Stimulated activated CD4-positive, alpha-beta T cell treated with anti-CD3 and anti-CD28 coated beads, Interleukin-1b, Interleukin-23, amount 100 ng/mL, for 48 hours (primary cell): ENCODE measurements at regions not wholly inside any gene's neighbourhood (a gene's known extent, or its start where the extent isn't known, plus 50 kb on each side); places are given as distances from the start of the nearest gene placed in this dataset.
"Not testable (repeated sequence)": the region's sequence is repeated elsewhere in the genome, so short reads cannot be mapped to it uniquely, and the experiment has no call there.

Source experiments
- DNase-seq: peaks from one replicate; pipeline ENCODE4 v3.0.0-alpha.2; 2020

DNA sequence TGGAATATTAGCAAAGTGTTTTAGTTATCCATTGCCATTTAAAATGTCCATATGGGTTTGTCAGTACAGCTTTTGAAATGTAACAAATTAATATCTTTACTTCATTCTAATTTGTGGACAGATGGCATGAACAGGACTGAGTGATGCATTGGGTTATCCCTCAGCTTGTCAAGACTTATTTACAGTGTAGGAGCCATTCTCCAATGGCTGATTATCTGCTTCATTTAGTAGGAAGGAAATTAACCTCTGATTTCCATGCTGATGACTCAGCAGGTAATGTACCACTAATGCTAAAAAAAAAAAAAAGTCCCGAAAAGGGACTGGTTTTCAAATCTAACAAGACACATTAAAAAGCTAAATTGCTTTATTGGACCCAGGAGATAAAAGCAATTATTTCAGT is 1149.0 kb upstream of the USP15 start:
- DNase-seq: no peak

DNA sequence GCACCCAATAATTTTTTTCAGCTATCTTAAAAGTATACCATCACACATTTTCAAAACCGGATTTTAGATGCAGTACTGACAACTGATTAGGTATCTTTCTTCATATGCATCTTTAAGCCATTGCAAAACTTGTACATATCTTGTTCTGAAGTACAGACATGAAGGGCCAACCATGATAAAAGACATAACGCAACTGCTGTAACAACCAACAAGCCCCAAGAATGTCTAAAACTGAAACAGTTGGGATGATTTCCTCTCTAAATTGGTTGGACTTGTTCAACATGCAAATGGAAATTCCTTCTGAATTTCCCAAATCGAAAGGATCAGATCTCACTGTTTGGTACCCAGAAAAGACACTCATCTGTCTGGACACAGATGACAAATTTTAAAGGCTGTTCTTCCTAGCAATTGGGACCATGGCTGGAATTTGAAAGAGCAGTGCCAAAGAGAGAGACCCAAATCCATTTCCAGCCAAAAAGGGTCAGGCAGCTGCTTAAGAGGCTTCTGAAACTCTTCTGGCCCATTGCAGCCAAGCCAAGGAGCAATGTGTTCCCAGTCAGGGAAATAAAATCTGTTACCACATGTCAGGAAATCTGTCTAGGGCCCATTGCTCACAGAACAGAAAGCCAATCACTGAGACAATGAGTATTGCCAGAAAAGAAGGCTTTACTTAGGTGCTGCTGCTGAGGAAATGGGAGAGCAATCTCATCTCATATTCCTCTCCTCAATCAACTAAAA is 1122.4 kb upstream of the USP15 start:
- no peak for DNase-seq

DNA sequence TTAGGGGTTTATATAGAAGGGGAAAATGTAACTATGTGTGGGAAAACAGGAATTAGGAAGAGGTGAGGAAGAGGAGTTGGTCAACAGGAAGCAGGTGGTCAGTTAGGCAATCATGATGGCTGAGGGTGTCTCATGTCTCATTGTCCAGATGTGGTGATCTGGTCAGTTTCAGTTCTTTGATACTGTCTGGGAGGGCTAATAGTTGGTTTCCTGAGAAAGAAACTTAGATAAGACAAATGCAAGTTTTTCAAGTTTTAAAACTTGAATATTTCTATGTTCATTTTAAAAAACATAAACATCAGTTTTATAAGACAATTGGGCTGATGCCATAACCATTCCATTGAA is 1121.8 kb upstream of the USP15 start:
- no peak for DNase-seq

DNA sequence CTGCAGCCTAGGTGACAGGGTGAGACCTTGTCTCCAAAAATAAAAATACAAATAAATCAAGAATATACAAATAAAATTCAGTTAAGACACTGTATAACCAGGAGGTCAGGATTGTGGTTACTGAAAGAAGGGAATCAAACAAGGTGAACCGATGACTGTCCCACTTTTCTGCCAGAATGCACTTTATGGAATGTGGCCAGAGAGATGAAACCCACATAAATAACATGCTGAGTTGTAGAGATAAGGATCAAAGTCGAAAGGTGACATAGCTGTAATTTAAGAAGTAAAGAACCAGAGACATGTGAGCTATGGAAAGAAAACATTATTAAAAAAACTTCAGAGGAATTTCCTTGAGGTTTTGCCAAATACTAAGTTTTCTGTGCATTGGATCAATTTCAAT is 1098.2 kb upstream of the USP15 start:
- no peak for DNase-seq

DNA sequence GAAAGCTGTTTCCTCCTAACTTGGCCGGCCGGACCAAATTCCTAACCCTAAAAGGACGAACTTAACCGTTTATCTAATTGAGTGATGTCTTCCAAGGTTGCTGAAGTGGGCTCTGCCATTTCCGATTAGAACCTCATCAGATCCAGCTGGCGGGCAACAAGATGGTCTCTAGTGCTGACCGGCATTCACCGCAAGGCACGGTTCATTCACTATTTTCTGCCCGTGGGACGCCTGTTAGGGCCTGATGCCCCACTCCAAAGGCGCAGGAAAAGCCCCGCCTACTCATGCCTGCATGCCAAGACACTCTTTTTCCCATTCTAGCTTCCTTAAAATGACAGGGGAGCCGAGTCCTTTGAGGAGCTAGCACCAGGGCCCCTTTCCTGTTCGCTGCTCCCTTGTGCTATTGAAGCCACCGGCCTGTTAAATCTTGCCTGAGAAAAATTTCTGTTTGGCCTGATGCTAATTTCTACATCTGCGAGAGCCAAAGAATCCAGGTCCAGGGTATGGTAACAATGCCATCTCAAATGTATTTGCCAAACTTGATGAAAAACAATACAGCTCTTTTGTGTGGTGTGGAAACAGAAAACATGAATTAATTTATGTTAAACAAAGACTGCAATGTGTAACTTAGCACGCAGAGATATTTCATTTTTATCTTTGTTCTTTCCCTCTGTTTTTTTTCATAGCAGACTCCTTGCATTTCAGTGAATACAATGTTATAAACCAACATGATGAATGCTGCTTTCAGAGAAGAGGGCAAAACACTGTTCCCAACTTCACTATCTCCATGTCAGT is 1071.2 kb upstream of the USP15 start:
- no peak for DNase-seq

DNA sequence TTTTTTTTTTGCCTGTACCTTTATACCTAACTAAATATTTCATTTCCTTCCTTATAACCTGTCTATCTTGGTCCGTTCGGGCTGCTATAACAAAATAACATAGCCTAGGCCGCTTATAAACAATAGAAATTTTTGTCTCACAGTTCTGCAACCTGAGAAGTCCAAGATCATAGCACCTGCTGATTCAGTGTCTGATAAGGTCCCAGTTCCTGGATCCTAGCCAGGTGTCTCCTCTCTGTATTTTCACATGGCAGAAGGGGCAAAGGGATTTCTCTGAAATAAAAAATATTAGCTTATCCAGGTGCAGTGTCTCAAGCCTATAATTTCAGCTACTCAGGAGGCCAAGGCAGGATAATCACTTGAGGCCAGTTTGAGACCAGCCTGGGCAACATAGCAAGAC is 1046.6 kb upstream of the USP15 start:
- no peak for DNase-seq

DNA sequence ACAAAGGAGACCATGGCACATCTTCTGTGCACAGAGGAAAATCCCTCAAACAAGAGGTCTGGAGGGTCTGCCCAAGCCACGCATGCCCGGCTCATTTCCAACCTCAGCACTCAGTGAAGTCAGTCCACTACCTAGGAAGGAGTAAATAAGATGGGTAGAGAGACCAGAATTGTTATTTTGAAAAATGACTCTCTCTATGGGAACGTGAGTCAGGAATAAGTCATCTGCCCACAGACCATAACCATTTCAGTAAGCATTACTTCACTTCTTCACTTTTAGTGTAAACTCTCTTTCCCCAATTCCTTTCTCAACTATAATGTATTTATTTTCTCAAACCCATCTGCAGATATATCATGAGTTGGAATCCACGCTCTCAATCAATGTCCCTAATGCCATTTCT is 1039.9 kb upstream of the USP15 start:
- DNase-seq: no peak

DNA sequence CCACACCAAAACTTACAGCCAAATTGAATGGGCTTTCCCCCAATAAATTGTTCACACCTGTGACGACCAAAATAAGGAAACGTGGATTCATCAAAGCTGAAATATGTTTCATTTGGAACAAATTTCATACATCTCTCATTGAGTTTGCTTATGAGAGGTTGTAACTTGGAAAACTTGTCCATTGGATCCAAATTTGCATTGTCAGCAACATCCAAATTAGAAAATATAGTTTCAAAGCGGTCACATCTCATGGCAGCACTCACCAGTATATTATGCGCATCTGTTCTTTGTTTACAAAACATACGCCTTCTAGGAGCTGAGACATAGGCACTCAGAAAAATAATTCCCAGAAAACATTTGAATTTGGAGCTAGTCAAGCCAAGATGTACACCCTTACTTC is 1028.2 kb upstream of the USP15 start:
- no peak for DNase-seq

DNA sequence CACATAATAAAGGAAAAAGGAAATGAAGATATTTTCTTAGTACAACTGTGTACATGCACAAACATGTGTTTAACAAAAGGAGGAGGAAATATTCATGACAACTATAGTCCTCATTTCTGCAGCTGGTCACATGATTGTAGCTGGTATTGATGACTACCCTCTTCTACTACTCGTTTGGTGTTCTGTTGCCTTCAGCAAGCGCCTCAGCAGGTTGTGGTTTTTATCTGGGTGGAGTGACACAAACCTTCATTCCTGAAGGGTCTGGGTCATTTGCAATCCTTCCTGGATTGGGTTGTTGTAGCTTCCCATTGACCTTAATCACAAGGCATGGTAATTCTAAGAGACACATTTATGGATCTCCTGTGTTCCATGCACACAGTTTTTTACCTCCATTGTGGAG is 1009.9 kb upstream of the USP15 start:
- DNase-seq: no peak

DNA sequence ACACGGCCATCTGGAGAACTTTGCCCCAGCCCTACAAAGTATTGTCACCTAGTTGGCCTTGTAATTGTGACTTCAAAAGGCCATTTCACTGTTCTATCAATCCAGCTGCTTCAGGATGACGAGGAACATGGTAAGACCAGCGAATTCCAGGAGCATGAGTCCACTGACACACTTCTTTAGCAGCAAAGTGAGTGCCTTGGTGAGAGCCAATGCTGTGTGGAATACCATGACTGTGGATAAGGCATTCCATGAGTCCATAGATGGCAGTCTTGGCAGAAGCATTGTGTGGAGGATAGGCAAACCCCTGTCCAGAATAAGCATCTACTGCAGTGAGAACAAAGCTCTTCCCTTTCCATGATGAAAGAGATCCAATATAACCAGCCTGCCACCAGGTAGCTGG is 1009.1 kb upstream of the USP15 start:
- DNase-seq: no peak

DNA sequence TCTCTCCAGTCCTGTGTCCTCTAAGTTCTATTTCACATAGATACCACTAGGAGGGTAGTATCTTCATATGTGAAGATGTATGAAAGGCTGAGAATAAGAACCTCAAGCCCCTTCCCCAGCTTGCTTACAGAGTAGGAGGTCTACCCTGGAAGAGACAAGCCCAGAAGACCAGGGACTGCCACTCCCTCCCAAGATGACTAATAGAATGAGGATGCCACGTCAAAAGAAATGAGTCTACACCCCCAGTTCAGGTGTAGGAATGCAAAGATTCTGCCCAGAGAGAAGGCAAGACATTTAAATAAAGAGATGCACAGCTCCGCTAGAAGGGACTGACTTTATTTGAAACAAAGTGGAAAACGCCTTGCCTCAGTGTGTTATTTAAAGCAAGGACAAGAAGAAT is 1006.0 kb upstream of the USP15 start:
- no peak for DNase-seq

DNA sequence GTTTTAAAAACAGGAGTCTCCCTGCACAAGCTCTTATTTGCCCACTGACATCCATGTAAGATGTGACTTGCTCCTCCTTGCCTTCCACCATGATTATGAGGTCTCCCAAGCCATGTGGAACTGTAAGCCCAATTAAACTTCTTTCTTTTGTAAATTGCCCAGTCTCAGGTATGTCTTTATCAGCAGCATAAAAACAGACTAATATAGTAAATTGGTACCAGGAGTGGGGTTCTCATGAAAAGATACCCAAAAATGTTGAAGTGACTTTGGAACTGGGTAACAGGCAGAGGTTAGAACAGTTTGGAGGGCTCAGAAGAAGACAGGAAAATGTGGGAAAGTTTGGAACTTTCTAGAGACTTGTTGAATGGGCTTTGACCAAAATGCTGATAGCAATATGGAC is 995.9 kb upstream of the USP15 start:
- not testable (repeated sequence) for DNase-seq

DNA sequence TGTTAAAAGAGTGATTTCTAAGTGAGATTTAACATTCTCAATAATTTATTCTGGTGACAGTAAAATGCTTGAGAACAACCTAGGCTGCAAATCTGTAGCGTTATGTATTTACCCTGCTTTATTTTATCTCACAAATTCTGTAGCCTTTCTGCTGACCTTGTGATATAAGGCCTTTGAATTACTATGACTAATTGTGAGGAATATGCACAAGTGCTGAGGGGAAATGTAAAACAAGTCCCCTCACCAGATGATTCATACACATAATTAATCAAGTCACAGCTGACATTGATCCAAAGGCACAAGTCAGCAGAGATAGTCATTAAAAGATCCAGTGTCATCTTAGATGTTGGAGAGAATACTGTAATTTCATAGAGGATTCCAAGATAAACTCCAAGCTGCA is 992.7 kb upstream of the USP15 start:
- no peak for DNase-seq

DNA sequence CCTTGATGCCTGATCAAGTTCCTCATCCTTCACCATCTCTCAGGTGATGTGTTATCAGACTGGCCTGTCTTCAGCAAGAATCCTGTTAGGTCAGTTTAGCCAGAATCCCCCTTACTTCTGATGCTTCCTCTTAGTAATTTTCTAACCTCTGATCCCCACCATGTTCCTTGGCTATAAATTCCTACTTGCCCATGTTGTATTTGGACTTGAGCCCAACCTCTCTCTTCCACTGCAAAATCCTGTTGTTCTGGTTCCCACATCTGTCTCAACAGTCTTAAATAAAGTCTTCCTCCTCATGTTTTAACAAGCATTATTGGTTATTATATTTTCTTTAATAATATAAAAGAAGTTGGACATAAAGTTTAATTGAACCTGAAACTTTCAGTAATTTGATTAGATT is 987.8 kb upstream of the USP15 start:
- DNase-seq: no peak

DNA sequence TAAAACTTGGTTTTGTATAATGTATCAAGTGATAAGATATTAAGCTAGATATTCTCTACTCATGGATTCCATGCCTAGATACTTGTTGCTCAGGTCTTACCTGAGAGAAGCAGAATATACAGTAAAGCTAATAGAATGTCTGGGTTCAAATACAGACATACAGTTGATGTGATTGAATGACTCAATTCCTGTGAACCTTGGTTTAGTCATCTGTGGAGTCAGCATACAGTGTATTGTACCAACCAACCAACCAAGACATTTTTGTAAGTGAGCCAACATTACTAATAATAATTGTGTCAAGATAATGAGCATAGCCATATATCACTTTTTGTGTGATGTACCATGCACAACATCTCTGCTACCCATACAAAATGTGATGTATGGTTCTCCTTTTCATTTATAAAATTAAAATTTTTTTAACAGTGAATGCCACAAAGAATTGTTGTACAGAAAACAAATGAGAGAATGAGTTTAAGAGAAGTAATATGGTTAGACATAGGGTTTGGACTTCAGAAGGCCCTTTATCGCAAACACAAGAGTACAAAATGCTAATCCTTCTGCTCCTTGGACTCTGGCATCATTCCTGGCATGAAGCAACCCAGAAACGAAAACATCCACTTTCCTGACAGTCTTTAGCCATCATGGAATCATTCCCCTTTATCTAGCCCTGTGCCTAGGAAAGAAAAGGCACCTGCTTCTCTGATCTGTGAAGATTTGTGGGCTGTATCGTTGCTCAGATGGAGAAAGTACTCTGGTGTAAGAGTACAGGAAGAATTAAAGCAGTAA is 977.2 kb upstream of the USP15 start:
- no peak for DNase-seq

DNA sequence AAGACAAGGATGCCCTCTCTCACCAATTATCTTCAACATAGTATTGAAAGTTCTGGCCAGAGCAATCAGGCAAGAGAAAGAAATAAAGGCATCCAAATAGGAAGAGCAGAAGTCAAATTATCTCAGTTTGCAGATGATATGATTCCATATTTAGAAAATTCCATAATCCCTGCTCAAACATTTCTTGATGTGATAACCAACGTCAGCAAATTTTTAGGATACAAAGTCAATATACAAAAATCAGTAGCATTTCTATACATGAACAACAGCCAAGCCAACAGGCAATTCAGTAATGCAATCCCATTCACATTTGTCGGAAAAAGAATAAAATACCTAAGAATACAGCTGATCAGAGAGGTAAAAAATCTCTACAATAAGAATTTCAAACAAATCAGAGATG is 969.7 kb upstream of the USP15 start:
- no peak for DNase-seq

DNA sequence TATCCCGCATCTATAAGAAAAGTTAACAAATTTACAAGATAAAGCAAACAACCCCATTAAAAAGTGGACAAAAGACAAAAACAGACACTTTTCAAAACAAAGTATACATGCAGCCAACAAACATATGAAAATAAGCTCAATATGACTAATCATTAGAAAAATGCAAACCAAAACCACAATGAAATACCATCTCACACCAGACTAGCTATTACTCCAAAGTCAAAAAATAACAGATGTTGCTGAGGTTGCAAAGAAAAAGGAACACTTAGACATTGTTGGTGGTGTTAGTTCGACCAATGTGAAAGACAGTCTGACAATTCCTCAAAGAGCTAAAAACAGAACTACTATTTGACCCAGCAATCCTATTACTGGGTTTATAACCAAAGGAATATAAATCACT is 968.6 kb upstream of the USP15 start:
- no peak for DNase-seq

DNA sequence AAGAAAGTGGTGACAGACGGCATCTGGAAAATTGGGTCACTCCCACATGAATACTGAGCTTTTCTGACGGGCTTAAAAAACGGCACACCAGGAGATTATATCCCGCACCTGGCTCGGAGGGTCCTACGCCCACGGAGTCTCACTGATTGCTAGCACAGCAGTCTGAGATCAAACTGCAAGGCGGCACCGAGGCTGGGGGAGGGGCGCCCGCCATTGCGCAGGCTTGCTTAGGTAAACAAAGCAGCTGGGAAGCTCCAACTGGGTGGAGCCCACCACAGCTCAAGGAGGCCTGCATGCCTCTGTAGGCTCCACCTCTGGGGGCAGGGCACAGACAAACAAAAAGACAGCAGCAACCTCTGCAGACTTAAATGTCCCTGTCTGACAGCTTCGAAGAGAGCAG is 966.2 kb upstream of the USP15 start:
- not testable (repeated sequence) for DNase-seq

DNA sequence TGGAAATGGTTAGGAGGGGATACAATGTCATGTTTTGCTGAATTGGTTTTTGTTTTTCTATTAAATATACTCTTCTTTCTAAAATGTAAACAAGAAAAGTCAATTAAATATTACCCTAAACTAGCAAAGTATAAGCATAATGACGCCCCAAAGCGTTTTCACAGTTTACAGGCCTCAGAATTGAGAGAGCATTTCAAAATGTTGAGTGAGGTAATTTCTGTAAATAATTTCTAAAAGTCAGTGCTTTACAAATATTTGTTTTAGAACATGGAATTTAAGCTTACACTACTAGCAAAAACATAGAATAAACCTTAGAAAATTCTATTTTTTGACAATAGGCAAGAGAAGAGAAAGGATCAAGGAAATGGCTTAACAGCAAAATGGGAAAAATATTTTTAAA is 958.4 kb upstream of the USP15 start:
- DNase-seq: no peak

DNA sequence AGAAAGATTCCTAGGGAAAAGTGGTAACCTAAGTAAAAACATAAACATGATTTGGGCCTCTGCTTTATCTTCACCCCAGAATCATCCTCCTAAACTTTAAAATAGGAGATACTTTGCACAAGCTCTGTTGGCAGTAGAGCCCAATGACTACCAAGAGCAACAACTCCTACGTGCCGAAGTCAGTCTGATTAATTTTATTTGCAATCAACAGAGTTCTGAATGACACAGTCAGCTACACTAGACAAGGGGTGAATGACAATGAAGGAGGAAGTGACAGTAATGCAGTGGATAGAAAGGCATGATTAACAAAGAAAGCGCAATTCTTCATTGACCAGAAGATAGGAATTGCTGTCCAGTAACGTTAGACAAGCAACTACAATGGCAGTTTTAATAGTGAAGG is 957.9 kb upstream of the USP15 start:
- DNase-seq: no peak

DNA sequence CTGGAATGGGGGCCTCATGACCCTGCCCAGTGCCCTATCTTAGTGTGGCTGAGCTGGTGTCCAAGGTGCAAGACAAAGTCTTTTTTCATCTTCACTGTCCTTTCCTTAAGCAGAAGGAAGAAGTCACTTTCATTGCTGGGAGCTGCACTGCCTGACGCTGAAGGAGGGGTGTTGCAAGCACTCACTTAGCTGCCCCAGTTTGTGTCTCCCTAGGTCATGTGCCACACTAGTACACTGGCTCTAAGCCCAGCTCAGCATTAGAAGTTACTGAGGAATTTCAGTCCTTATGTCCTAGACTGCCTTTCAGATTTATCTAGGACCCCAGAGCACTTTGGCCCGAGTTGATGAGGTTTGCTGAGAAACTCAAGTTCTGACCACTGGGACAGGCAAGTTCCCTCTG is 952.0 kb upstream of the USP15 start:
- DNase-seq: no peak

DNA sequence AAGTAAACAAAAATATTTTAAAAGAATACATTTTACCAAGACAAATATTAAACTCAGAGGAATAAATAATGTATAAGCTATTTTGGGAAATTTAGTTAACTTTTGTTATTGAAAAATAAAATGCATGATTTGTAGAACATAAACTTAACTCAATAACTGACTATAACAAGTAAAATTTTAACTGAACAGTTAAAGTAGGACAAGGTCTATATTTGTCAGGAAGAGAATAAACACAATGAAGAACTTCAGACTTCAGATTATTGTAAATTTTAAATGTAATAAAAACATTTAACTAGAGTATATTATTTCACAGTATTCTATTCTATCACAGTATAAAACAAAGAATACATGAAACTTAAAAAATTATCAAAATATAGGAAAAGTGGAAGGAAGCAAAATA is 948.8 kb upstream of the USP15 start:
- no peak for DNase-seq

DNA sequence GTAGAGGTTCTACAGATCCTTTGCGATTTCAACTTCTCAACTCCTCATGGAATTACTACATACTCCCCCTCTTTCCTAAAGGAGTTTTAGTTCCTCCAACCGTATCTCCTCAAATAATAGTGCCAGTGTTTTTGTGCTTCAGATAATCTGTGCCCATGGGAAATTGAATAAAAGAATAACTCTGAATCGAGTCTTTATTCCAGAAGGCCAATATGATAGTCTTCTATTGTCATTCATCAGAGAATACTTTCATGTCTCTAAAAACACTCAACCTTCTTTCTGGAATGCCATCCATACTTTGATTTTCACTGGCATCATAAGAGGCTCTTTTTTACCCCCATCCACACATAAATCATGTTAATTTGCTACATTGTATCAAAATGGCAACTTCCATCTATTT is 911.3 kb upstream of the USP15 start:
- DNase-seq: no peak

DNA sequence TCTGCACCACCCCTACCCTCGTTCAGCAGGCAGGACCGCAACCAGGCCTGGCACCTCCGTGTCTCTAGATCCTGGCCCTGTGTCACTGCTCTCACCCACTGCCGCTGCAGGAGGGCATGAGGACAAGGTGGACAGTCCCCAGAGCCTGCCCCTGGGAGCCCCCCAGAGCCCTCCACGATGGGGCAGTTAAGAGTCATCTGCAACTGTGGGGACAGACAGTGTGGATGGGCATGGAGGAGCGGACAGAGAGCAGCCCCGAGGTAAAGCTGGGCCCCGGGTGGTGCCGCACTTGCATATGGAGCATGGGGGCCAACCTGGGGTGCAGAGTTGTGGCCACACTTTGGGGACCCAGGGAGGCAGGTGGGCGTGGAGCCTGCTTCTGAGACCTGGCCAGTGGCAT is 905.1 kb upstream of the USP15 start:
- no peak for DNase-seq
